Heart left ventricle (tissue), 13 donors: ENCODE measurements at regions not wholly inside any gene's neighbourhood (a gene's known extent, or its start where the extent isn't known, plus 50 kb on each side); places are given as distances from the start of the nearest gene placed in this dataset.

ENCODE experiments used
- POLR2A ChIP-seq, 2 donors: fragments of 450-650 bp; IDR thresholded peaks; one replicate each; pipeline ENCODE4 v1.6.1; 2017; ENCODE audit warnings: antibody characterized with exemption in 2 of 2, mild to moderate bottlenecking in 2 of 2, moderate library complexity in 2 of 2
- TF ChIP-seq, protein P1 (sequence below), 12 donors: fragments of 200-600 bp; sonication (generic) in 4 of 12; IDR thresholded peaks; one replicate each; pipeline versions ENCODE4 v1.5.0 to v1.8.0; 2018 to 2022; ENCODE audit warnings: antibody characterized with exemption in 12 of 12, mild to moderate bottlenecking in 5 of 12
- donor health status: ischemic (EF 13 %, LVEDD 7.1; RV severe dilation, severe dysfunction).
- donor health status: DM: no; HTN: yes; CAD: no.
- donor health status: DM: no; HTN: no; CAD: no.
- donor health status: ischemic (EF 25% LVEDD 6.9; RV normal size, moderate dysfunction).
- donor health status: ischemic (EF 25% LVEDD 5.7; RV mildly dilated, moderate dysfunction).
- donor health status: ischemic (EF 35%, LVEDD 5.7; RV mildly dilated, moderate dysfunction).
- donor health status: nonischemic (EF 11% LVEDD 7.7; RV severe dilation, severe dysfunction).
- donor health status: DM: yes; HTN: yes; CAD: no.
- donor health status: PGD.
- donor health status: ischemic (EF 29% LVEDD 5.4; RV normal size, mild dysfunction).
- donor health status: nonischemic (EF 23%, LVEDD 6.1; RV moderate dilation, normal function).

DNA sequence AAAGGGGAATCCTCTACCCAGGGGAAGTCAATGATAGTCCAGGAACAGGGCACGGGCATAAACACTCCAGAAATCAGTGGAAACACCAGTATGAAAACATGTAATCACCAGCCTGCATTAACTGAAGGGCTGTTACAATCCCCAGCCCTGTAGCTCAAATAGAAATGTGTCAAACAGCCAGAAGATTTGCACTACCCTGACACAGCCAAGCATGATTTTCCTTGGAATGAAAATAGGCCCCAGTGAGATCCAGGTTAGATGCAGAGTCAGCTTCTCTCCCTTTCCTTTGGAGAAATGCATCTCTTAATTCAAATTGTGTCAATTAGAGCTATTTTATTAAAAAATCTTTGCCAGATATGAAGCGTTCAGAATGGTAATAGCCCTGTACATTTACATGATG, 158.1 kb downstream of the RPS29 start:
- TF ChIP-seq, protein P1, sequence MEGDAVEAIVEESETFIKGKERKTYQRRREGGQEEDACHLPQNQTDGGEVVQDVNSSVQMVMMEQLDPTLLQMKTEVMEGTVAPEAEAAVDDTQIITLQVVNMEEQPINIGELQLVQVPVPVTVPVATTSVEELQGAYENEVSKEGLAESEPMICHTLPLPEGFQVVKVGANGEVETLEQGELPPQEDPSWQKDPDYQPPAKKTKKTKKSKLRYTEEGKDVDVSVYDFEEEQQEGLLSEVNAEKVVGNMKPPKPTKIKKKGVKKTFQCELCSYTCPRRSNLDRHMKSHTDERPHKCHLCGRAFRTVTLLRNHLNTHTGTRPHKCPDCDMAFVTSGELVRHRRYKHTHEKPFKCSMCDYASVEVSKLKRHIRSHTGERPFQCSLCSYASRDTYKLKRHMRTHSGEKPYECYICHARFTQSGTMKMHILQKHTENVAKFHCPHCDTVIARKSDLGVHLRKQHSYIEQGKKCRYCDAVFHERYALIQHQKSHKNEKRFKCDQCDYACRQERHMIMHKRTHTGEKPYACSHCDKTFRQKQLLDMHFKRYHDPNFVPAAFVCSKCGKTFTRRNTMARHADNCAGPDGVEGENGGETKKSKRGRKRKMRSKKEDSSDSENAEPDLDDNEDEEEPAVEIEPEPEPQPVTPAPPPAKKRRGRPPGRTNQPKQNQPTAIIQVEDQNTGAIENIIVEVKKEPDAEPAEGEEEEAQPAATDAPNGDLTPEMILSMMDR (IDR thresholded peaks at IDR 0.05): no peak
- no peak for TF ChIP-seq POLR2A (IDR thresholded peaks at IDR 0.05)
